ENCODE measurements at regions not wholly inside any gene's neighbourhood (a gene's known extent, or its start where the extent isn't known, plus 50 kb on each side); places are given as distances from the start of the nearest gene placed in this dataset.
"Not testable (repeated sequence)": the region's sequence is repeated elsewhere in the genome, so short reads cannot be mapped to it uniquely, and the experiment has no call there.

DNA sequence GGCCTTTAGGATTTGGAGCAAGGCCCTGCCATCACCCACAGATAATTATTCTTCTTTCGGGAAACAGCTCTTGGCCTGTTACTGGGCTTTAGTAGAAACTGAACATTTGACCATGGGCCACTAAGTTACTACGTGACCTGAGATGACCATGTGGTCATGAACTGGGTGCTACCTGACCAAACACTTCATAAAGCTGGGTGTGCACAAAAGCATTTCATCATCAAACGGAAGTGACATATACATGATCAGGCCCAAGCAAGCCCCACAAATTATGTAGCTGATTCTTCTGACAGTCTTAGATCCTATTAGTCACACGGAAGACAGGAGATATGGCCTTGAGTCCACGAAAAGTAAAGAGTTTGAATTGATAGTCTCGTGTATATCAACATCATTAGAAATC is 130.9 kb upstream of the FBN2 start:
- no peak for FAIRE-seq

DNA sequence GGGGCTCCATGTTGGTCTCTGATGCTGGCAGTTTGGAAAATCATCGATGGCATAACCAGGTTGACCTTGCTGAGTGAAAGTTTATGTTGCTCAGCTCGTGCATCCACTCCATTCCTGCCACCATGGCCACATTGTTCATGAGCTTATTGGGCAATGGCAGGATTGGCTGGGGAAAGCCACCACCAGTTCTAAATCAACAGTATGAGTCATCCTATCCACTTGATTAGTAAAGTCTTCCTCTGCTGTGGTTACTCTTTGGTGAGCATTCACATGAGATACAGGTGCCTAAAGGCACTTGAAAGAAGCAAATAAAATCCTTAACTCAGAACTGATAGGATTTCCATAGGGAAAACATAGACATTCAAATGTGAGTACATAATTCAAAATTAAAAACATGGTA is 131.8 kb upstream of the FBN2 start:
- no peak for FAIRE-seq

DNA sequence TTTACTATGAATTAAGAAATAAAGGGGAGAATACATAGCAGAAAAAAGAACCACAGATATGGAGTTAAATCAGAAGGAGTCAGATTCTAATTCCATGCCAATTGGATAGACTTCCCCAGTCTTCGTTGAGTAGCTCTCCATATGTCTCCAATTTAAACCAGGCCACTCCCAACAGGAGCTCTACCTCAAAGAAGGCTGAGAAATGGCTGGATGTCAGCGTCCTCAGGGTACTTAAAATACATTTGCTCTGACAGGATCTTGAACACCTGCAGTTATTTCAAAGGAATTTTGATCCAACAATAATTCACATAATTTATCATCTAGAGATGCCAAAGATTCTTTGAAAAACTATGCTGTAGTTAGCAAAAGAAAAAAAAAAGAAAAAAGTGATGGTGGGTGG is 133.9 kb upstream of the FBN2 start:
- no peak for FAIRE-seq

DNA sequence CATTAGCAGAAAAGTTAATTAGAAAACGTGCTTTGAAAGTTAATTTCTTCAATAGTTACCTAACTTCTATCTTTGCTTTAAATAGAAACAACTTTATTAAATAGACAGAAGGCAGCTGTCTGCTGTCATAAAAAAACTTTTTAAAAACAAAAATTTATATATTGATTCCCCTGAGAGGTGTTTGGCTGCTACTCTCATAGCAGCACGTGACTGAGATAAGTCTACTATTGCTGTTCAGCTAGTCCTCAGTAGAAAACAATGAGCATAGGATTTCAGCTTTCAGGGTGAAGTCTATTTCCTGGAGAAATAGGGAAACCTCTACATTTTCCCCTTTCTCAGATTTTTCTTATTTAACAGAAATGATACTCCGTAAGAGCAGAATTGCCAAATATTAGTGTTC is 135.0 kb upstream of the FBN2 start:
- no peak for FAIRE-seq

DNA sequence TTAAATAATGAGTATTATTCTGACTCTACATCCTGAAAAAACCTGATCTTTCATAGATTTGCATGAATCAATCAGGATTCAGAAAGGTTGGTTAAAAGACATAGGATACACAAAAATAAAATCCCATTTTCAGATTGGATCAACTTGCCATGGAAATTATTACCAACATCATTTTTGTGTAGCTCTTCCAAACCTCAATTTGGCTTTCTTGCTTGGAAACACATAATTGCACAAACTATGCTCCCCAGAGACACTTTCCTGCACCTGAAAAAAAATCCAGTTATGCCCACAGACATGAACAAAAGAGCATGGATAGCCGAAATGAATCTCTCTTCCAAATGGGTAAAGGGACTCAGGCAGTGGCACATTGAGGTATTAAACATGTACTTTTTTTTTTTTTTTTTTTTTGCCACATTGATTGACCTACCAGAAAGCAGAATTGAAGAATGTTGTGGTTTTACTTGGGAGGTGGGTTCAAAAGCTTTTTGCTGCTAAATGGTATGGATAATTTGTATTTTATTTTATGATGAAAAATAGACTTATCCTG is 135.4 kb upstream of the FBN2 start:
- FAIRE-seq = no peak

DNA sequence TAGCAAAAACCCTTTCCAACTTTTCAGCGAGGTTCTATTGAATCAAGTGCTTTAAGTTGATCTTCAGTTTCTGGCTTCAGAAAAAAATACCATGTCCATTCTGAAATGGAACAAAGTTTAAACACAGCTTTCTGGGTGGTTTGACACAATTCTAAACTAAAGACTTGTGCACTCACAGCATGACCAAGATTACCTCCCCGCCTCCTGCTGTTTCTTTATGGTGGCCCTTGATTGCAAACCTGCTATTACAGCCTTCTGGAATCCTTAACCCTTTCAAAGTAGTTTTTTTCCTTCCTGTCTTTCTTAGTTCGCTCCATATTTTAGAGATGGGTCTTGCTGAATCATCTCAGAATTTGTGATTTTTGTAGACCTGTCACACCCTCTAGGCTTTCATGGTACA is 135.9 kb upstream of the FBN2 start:
- no peak for FAIRE-seq

DNA sequence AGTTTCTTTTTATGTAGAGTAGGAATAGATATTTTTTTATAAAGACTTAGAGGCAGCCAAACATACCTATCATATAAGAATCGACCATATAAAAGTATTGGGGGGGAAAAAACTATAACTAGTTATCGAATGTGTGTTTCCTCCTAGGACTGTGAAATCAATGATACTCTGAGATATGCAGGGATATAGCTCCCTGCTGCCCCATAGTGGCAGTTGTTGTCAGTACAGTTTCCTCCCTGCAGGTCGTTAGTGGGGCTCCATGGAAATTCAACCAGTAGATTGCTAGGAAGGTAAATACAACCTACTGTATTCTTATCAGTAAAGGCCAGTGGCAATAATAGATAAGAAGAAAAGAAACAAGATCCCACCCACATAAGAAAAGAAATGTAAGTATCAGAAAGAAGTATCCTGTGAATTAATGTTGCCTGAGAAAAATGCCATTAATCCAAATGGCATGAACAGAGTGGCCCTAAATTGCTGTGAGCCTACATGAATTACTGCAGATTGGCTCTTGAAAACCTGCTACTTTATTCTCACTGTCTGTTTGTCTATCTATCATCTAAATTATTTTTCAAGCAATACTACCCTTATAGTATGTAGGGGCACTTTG is 136.9 kb upstream of the FBN2 start:
- no peak for FAIRE-seq

DNA sequence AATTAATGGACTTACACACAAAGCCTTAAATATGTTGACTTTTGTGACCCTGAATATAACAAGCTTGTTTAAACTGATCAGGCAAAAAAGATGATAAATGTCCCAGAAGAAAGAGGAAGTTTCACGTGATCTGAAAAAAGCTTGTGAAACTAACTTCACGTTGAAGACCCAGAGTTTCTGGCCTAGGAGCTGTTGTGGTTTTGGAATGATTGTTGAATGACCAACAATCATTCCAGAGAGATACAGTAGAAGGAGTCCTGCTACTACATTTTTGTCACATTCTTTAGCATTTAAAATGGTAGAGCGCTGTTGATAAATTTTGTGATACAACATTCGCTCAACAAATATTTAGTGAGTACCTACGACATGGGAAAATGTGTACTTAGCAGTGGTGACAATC is 143.1 kb upstream of the FBN2 start:
- no peak for FAIRE-seq

DNA sequence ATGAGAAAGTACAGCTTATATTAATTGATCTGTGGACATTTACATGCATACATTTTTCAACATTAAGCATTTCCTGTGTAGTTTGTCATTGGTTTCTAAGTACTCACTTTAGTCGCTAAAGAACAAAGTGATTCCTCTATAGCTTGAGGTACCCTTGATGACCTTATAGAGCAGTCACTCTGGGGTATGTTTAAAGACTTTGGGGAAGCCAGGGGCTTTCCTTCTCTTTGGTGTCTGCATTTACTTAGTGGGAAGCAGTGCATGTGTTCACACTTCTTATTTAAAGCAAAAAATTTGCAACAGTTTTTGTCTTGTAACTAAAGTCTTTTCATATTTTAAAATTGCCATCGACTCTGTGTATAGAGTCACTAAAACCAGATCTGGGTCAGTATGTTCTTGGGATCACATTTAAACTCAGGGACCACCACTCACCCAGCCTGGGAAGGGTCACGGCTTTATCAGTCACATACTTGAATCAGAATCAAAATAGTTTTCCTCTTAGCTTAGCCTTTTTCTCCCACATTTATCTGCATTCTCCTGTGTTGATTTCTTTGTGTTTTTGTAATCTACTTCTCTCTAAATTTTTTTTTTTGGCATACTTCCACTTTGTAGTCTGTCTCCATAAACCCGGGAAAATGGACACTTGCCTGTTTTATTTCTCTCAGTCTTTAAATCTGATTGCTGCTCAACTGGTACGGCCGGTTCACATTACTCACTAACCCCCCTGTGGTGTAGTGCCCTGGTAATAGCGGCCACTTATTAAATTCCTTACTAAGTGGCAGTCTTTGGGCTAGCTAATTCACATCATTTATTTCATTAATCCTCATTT is 143.9 kb upstream of the FBN2 start:
- FAIRE-seq = peak; percentile 57

DNA sequence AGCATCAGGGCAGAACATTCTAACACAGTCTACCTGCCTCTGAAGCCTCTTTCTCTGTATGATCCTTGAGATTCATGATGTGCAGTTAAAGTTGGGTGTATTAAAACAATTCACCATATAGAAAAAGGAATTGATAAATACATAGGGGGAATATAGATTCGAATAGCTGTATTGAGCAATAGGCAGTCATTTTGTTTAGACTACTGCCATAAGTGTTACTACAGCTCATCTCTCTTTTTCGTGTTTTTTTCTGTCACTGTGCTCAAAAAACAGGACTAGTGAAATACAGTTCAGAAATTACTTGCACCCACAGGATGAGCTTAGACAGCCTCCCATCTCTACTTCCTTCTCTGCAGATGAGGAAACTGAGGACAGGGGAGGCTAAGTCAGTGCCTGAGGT is 144.6 kb upstream of the FBN2 start:
- no peak for FAIRE-seq

DNA sequence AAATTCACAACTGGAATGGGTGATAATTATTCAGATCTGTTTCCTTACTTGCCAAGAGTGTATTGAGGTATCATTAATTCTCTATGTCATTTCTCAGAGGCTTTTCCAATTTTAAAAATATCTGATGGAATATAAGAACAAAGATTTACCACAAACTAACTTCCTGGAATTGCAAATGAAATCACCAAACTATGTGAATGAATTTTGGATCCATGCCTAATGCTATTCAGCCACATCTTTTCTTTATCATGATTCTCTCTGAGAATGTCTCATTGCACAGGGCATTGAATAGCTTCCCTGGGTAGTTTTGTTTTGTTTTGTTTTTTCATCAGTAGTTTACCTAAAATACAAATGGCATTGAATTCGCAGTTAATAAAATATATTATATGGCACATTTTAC is 146.9 kb upstream of the FBN2 start:
- no peak for FAIRE-seq

DNA sequence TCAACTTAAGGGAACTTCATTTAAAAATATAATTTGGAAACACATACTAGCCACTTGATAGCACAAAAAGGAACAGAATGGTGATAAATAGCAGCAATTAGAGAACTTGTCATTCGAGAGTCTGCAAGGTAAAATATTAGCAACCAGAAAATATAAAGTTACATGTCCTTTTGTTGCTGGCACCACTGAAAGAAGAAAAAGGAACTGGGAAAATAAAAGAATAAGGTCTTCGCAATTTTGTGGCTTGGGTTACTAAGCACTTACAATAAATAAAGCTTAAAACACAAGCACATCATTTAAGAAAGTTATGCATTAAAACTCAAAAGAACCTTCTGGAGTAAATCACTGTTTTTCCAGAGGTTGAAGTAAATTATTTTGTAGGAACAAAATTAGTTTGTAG is 149.9 kb upstream of the FBN2 start:
- no peak for FAIRE-seq

DNA sequence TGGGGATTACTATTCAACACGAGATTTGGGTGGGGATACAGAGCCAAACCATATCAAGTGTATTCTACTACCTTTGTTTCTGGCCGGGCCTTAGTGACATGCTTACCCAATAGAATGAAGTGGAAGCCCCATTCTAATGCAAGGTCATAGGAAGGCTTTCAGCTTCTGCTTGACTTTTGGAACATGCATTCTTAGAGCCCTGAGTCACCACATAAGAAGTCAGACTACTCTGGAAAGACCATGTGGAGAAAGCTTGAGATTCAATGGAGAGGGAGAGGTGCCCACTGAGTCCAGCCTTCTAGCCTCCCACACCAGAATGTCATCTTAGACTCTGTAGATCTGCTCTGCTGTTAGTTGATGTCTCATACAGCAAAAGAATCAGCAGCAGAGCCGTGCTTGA is 155.7 kb upstream of the FBN2 start:
- no peak for FAIRE-seq

DNA sequence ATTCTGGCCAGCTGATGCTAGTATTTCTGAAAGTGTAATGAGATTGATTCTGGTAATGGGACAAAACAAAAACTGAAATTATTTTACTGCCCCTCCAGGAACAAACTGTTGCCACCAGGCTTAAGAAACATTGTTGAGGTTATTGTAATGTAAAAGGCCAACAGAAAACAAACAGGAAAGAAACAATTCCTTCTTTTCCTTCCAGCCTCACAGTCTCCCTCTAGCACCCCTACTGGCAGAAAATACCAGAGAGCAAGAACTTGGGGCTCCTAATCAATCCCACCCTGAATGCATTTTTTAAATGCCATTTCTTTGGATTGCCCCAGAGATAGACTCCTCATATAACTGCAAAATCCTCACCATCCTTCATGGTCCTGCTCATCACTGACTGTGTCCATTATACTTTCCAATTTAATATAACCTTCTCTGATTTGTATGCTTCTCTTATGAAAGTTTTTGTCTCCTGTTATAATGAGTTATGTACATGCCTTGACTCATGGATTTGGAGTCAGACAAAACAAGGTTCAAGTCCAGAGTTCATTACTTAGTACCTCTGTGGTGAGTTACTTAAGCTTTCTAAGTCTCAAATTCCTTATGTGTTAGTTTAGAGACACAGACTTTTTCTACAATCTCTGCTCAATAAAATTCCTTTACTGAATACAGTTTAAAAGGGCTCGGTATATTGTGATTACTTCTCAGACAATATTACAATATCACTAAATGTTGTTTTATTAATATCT is 157.9 kb upstream of the FBN2 start:
- no peak for FAIRE-seq

DNA sequence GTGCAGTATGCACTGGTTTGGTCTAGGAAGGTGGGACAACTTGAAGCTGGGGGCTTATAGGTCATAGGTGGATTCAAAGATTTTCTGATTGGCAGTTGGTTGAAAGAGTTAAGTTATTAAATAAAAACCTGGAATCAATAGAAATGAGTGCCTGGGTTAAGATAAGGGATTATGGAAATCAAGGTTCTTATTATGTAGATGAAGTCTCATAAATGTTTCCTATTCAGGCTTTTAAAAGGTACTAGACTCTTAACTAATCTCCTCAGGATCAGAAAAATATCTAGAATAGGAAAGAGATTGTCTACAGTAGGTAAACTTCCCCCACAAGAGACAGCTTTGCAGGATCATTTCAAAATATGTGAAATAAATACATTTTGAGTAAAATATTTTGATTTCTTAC is 163.3 kb upstream of the FBN2 start:
- FAIRE-seq = no peak

DNA sequence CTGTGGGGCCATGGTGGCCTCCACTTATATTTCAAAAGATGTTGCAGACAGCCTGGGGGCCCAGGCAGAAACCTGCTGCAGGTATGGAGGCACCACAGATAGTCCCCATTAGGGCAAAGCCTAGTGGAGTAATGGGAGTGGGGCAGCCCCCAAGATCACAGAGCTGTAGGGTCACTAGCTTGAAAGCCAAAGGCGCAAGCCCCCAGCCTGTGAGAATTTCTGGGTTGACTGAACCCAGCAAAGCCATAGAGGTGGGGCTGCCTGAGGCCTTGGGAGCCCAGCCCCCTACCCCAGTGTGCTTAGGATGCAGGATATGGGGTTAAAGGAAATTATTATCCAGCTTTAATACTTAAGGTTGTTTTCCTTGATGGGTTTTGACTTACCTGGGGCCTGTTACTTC is 165.3 kb upstream of the FBN2 start:
- no peak for FAIRE-seq

DNA sequence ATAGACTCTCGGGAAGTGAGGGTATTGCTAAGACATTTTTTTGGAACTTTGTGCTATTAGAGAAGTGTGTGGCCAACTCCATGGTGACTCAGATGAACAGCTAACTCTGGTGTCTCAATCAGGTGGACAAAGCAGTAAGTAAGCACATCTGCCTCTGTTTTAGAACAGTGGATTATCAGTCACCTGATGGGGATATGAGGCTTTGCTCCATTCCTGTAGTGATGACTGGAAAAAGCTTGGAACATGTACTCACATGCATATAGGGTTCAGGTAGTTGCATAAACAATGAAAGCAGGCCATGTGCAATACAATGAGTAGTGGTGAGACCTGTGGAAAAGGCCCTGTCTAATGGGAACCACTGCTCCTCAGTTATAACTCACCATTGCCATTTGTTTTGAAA is 168.2 kb upstream of the FBN2 start:
- FAIRE-seq = no peak

DNA sequence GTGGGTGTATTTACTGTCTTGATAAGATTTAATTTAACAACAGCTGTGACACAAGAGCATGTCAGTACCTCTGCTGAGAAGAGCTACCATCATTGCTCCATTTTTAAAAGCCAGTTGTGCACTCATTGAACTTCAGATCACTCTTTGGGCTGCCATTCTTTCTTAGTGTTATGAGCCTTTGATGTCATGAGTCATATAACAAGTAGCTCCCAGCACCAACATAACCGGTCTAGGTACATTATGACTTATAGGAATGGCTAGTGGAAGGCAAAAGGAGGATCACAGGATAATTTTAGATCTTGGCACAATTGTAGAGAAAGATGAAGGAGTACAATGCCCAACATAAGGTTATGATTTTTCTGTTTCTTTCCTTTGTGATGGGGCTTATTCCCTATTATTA is 170.8 kb upstream of the FBN2 start:
- FAIRE-seq = no peak

DNA sequence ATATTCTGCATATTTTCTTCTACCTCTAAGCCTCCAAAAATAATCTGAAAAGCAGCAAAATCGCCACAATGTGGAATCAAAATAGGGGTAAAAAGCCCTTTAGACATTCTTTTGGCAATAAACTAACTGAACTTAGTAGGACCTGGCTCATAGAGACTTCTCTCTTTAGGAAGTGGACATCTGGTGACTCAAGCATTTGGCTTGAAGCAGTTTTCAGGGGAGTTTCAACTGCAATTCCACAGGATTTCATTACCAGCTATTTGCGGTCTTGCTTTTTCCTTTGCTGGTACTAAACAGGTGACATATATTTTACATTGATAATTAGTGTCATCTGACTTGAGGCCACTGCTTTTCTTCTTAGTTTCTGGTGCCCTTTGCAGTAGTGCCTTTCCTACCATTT is 173.2 kb upstream of the FBN2 start:
- FAIRE-seq = no peak

DNA sequence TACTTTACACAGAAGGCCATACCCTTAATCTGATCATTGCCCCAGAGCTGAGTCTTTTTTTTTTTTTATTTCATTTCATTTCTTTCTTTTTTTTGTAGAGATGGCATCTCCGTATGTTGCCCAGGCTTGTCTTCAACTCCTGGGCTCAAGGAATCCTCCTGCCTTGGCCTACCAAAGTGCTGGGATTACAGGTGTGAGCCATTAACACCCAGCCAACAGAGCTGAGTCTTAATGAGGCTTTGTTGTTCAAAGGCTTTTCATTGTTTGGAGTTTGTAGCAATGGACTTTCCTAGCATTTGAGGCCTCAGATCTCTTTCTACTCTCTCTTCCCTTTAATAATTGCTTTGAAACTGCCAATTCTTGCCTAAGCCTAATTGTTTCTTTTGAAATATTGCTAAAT is 176.5 kb upstream of the FBN2 start:
- FAIRE-seq = no peak

DNA sequence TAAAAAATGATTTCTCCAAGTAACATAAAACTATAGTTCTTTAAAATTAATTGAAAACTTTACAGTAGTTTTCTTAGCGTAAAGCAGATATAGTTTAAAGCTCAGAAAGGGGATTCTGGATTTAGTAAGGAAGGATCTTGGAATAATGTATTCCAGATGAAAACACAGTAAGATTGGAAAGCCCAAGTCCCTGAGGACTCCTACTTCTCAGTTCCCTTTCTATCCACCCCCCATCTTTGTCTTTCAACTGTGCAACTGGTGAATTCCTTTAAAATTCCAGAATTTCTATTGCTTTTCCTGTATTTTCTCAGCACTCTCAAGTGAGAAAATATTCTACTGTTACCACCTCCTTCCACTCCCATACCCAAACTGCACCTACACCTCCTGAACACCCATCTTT is 184.5 kb upstream of the FBN2 start:
- FAIRE-seq = no peak

DNA sequence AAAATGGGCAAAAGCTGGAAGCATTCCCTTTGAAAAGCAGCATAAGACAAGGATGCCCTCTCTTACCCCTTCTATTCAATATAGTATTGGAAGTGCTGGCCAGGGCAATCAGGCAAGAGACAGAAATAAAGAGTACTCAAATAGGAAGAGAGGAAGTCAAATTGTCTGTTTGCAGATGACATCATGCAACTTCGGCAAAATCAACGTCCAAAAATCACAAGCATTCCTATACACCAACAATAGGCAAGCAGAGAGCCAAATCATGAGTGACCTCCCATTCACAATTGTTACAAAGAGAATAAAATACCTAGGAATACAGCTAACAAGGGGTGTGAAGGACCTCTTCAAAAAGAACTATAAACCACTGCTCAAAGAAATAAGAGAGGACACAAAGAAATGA is 192.0 kb upstream of the FBN2 start:
- not testable (repeated sequence) for FAIRE-seq

DNA sequence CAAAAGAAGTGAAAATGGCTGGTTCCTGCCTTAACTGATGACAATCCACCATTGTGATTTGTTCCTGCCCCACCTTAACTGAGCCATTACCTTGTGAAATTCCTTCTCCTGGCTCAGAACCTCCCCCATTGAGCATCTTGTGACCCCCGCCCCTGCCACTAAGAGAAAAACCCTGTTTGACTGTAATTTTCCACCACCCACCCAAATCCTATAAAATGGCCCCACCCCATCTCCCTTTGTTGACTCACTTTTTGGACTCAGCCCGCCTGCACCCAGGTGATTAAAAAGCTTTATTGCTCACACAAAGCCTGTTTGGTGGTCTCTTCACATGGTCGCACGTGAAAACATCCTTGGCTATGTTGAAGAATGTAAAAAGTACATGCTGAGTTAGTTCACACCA is 197.6 kb upstream of the FBN2 start:
- FAIRE-seq = not testable (repeated sequence)

DNA sequence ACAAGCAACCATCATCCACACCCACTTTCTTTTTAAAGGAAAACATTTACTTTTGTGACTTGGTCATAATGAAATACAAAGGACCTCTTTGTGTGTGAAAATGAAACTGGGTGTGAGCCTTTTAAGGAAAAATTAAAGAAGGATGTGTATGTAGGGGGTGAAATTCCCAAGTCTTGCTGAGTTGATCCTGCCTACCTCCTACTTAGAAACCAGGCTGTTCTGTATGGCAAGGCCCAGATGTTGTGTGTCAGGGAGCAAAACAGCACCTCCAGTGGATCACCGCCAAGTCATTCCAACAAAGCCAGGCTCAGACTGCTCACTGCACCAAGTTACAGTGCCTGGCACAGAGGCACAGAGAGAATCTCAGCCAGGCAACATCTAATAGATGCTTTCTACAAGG is 198.5 kb upstream of the FBN2 start:
- FAIRE-seq = no peak
